HEK293 (cell line): ENCODE measurements at regions not wholly inside any gene's neighbourhood (a gene's known extent, or its start where the extent isn't known, plus 50 kb on each side); places are given as distances from the start of the nearest gene placed in this dataset.

Experiments used
- CTCF ChIP-seq: fragments of 450-650 bp; formaldehyde crosslinking; IDR thresholded peaks from 2 replicates; pipeline ENCODE4 v1.5.1; 2016; ENCODE audit warnings: missing biosample characterization, missing genetic modification characterization
- PRDM4 ChIP-seq: fragments of 450-650 bp; formaldehyde crosslinking; IDR thresholded peaks from 2 replicates; pipeline ENCODE4 v1.5.1; 2017; ENCODE audit warnings: missing biosample characterization, missing genetic modification characterization
- ZBTB1 ChIP-seq: fragments of 450-650 bp; formaldehyde crosslinking; IDR thresholded peaks from 2 replicates; pipeline ENCODE4 v1.5.1; 2016; ENCODE audit warnings: missing biosample characterization, missing genetic modification characterization
- ZNF549 ChIP-seq: fragments of 450-650 bp; IDR thresholded peaks from 2 replicates; pipeline ENCODE4 v1.5.1; 2018; ENCODE audit warnings: missing biosample characterization, missing genetic modification characterization, mild to moderate bottlenecking, inconsistent platforms, moderate library complexity
- ZNF837 ChIP-seq: fragments of 450-650 bp; formaldehyde crosslinking; IDR thresholded peaks from 2 replicates; pipeline ENCODE4 v1.5.1; 2016; ENCODE audit warnings: missing biosample characterization, missing genetic modification characterization
- TF ChIP-seq, protein P1 (sequence below): fragments of 450-650 bp; formaldehyde crosslinking; IDR thresholded peaks from 2 replicates; pipeline ENCODE4 v1.5.1; 2016; ENCODE audit warnings: missing biosample characterization, missing genetic modification characterization
- TF ChIP-seq, protein P2 (sequence below): fragments of 450-650 bp; formaldehyde crosslinking; IDR thresholded peaks from 2 replicates; pipeline ENCODE4 v1.5.1; 2016; ENCODE audit warnings: missing biosample characterization, missing genetic modification characterization
- TF ChIP-seq, protein P3 (sequence below): fragments of 450-650 bp; formaldehyde crosslinking; IDR thresholded peaks from 2 replicates; pipeline ENCODE4 v1.5.1; 2016; ENCODE audit warnings: missing biosample characterization, missing genetic modification characterization

- TF ChIP-seq CTCF (tag by site-specific recombination) = no peak
- TF ChIP-seq, protein P1, sequence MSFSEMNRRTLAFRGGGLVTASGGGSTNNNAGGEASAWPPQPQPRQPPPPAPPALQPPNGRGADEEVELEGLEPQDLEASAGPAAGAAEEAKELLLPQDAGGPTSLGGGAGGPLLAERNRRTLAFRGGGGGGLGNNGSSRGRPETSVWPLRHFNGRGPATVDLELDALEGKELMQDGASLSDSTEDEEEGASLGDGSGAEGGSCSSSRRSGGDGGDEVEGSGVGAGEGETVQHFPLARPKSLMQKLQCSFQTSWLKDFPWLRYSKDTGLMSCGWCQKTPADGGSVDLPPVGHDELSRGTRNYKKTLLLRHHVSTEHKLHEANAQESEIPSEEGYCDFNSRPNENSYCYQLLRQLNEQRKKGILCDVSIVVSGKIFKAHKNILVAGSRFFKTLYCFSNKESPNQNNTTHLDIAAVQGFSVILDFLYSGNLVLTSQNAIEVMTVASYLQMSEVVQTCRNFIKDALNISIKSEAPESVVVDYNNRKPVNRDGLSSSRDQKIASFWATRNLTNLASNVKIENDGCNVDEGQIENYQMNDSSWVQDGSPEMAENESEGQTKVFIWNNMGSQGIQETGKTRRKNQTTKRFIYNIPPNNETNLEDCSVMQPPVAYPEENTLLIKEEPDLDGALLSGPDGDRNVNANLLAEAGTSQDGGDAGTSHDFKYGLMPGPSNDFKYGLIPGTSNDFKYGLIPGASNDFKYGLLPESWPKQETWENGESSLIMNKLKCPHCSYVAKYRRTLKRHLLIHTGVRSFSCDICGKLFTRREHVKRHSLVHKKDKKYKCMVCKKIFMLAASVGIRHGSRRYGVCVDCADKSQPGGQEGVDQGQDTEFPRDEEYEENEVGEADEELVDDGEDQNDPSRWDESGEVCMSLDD (tag by site-specific recombination) = no peak
- no peak for TF ChIP-seq PRDM4 (tag by site-specific recombination)
- TF ChIP-seq, protein P2, sequence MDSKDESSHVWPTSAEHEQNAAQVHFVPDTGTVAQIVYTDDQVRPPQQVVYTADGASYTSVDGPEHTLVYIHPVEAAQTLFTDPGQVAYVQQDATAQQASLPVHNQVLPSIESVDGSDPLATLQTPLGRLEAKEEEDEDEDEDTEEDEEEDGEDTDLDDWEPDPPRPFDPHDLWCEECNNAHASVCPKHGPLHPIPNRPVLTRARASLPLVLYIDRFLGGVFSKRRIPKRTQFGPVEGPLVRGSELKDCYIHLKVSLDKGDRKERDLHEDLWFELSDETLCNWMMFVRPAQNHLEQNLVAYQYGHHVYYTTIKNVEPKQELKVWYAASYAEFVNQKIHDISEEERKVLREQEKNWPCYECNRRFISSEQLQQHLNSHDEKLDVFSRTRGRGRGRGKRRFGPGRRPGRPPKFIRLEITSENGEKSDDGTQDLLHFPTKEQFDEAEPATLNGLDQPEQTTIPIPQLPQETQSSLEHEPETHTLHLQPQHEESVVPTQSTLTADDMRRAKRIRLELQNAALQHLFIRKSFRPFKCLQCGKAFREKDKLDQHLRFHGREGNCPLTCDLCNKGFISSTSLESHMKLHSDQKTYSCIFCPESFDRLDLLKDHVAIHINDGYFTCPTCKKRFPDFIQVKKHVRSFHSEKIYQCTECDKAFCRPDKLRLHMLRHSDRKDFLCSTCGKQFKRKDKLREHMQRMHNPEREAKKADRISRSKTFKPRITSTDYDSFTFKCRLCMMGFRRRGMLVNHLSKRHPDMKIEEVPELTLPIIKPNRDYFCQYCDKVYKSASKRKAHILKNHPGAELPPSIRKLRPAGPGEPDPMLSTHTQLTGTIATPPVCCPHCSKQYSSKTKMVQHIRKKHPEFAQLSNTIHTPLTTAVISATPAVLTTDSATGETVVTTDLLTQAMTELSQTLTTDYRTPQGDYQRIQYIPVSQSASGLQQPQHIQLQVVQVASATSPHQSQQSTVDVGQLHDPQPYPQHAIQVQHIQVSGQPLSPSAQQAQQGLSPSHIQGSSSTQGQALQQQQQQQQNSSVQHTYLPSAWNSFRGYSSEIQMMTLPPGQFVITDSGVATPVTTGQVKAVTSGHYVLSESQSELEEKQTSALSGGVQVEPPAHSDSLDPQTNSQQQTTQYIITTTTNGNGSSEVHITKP (tag by site-specific recombination) = no peak
- no peak for TF ChIP-seq ZBTB1 (tag by site-specific recombination)
- no peak for TF ChIP-seq ZNF549 (tag by site-specific recombination)
- no peak for TF ChIP-seq ZNF837
- TF ChIP-seq, protein P3, sequence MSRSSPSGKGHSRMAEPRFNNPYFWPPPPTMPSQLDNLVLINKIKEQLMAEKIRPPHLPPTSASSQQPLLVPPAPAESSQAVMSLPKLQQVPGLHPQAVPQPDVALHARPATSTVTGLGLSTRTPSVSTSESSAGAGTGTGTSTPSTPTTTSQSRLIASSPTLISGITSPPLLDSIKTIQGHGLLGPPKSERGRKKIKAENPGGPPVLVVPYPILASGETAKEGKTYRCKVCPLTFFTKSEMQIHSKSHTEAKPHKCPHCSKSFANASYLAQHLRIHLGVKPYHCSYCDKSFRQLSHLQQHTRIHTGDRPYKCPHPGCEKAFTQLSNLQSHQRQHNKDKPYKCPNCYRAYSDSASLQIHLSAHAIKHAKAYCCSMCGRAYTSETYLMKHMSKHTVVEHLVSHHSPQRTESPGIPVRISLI (tag by site-specific recombination) = no peak
Observed at GRCh38 chr15:58327958-58328357, 103.8 kb upstream of the LIPC start.
